Hepatocyte (in vitro differentiated cells): ENCODE measurements at regions not wholly inside any gene's neighbourhood (a gene's known extent, or its start where the extent isn't known, plus 50 kb on each side); places are given as distances from the start of the nearest gene placed in this dataset.

Experiments
- CTCF ChIP-seq: fragments of 200-600 bp; sonication (generic); IDR thresholded peaks from 2 replicates; pipeline ENCODE4 v1.5.1; 2016; ENCODE audit warnings: antibody characterized with exemption, mild to moderate bottlenecking; ENCODE audit not compliant: poor library complexity
- EZH2 ChIP-seq: fragments of 200-600 bp; sonication (generic); IDR thresholded peaks from 2 replicates; pipeline ENCODE4 v1.6.1; 2016; ENCODE audit warnings: antibody characterized with exemption, mild to moderate bottlenecking, borderline replicate concordance
- EZH2phosphoT487 ChIP-seq: fragments of 200-600 bp; sonication (generic); IDR thresholded peaks from one replicate; pipeline ENCODE4 v1.6.1; 2018; ENCODE audit warnings: antibody characterized with exemption, mild to moderate bottlenecking, low read depth, moderate library complexity; ENCODE audit not compliant: unreplicated experiment, severe bottlenecking

DNA sequence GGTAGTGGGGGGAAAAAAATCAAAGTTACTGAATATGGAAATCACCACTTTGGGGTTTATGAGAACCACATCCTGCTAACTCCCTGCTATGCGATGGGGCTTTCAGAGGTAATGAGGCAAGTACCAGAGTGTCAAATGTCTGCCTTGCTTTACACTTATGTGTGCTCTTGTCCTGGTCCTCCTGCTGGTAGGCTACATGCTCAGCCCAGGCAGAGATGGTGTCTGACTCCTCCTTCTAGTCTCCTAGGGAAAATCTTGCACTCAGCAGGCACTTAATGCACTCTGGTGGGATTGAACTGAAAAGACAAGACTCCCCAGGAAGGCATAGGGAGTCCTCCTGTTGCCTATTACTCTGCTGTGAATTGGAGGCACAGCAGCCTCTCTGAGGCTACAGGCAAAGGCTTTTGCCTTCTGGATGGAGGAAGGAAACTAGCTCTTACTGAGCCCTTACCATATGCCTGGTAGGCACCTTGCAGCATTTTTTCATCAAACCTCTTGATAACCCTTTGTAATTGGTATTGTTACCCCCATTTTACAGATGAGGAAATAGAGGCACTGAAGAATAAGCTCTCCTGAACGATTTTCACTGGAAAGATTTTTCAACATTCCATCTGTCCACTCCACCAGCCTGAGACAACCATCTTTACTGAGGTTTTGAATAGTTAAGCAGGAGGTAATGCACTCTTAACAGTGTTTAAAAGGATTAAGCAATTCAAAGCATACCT is 132.1 kb upstream of the PAX6 start:
- no peak for TF ChIP-seq CTCF
- TF ChIP-seq EZH2, result no peak
- no peak for TF ChIP-seq EZH2phosphoT487
